Osteoblast (primary cell): ENCODE measurements at regions not wholly inside any gene's neighbourhood (a gene's known extent, or its start where the extent isn't known, plus 50 kb on each side); places are given as distances from the start of the nearest gene placed in this dataset.

ENCODE experiments used
- DNase-seq: peaks from one replicate; pipeline ENCODE4 v3.0.0; 2011; ENCODE audit warnings: low spot score, mixed read lengths; ENCODE audit not compliant: insufficient read length; ENCODE audit errors: missing footprints
- H2AFZ ChIP-seq: 2 replicates; pipeline ENCODE4 v1.6.0; 2011; ENCODE audit warnings: mild to moderate bottlenecking, low read length
- H3K27ac ChIP-seq: 2 replicates; pipeline ENCODE4 v1.5.1; 2011; ENCODE audit warnings: mild to moderate bottlenecking, low read depth, low read length, moderate library complexity
- H3K27me3 ChIP-seq: 2 replicates; pipeline ENCODE4 v1.6.0; 2012; ENCODE audit warnings: mild to moderate bottlenecking, control low read depth, inconsistent platforms, low read length, moderate library complexity; ENCODE audit not compliant: insufficient read depth
- H3K36me3 ChIP-seq: 2 replicates; pipeline ENCODE4 v1.5.1; 2011; ENCODE audit warnings: mild to moderate bottlenecking, low read length, control low read depth, moderate library complexity; ENCODE audit not compliant: insufficient read depth
- H3K4me1 ChIP-seq: 2 replicates; pipeline ENCODE4 v1.5.1; 2011; ENCODE audit warnings: mild to moderate bottlenecking, low read length, control low read depth, moderate library complexity; ENCODE audit not compliant: insufficient read depth
- H3K4me2 ChIP-seq: 2 replicates; pipeline ENCODE4 v1.6.0; 2011; ENCODE audit warnings: mild to moderate bottlenecking, low read length; ENCODE audit not compliant: insufficient read depth
- H3K4me3 ChIP-seq: fragments of 200-600 bp; sonication (generic); 3 replicates; pipeline ENCODE4 v1.5.1; 2012; ENCODE audit warnings: mild to moderate bottlenecking, low read length, inconsistent platforms; ENCODE audit not compliant: insufficient read depth
- H3K79me2 ChIP-seq: 2 replicates; pipeline ENCODE4 v1.6.0; 2012; ENCODE audit warnings: mild to moderate bottlenecking, low read length, control low read depth, inconsistent platforms; ENCODE audit not compliant: insufficient read depth
- H3K9me3 ChIP-seq: 2 replicates; pipeline ENCODE4 v1.5.1; 2011; ENCODE audit warnings: low read depth, low read length, control low read depth
- H4K20me1 ChIP-seq: 2 replicates; pipeline ENCODE4 v1.6.0; 2012; ENCODE audit warnings: mild to moderate bottlenecking, low read length, control low read depth; ENCODE audit not compliant: insufficient read depth
- TF ChIP-seq, protein P1 (sequence below): IDR thresholded peaks from 2 replicates; pipeline ENCODE4 v1.5.1; 2011; ENCODE audit warnings: mild to moderate bottlenecking, low read depth, low read length, moderate library complexity; ENCODE audit errors: extremely low read depth

GRCh38 chr1:226497991-226498639 is 50.4 kb upstream of the STUM start:
- Histone ChIP-seq H3K4me2 (no peak overlapping the region), H3K4me1 (no peaks in the 10 kb centered on the region), H3K9me3 (no peaks in the 10 kb centered on the region), H3K4me3 (no peak overlapping the region), H3K79me2 (no peaks in the 10 kb centered on the region), H3K27me3 (no peaks in the 10 kb centered on the region), H4K20me1 (no peaks in the 10 kb centered on the region), H3K36me3 (no peaks in the 10 kb centered on the region), H3K27ac (no peak overlapping the region), H2AFZ (no peak overlapping the region)
- DNase-seq: no peak
- TF ChIP-seq, protein P1, sequence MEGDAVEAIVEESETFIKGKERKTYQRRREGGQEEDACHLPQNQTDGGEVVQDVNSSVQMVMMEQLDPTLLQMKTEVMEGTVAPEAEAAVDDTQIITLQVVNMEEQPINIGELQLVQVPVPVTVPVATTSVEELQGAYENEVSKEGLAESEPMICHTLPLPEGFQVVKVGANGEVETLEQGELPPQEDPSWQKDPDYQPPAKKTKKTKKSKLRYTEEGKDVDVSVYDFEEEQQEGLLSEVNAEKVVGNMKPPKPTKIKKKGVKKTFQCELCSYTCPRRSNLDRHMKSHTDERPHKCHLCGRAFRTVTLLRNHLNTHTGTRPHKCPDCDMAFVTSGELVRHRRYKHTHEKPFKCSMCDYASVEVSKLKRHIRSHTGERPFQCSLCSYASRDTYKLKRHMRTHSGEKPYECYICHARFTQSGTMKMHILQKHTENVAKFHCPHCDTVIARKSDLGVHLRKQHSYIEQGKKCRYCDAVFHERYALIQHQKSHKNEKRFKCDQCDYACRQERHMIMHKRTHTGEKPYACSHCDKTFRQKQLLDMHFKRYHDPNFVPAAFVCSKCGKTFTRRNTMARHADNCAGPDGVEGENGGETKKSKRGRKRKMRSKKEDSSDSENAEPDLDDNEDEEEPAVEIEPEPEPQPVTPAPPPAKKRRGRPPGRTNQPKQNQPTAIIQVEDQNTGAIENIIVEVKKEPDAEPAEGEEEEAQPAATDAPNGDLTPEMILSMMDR: no peak

- Histone ChIP-seq H3K4me1 (no peaks in the 10 kb centered on the region), H2AFZ (no peak overlapping the region), H4K20me1 (no peaks in the 10 kb centered on the region), H3K4me2 (no peak overlapping the region), H3K36me3 (no peaks in the 10 kb centered on the region), H3K27ac (no peak overlapping the region), H3K4me3 (no peak overlapping the region), H3K9me3 (no peaks in the 10 kb centered on the region), H3K79me2 (no peaks in the 10 kb centered on the region), H3K27me3 (no peaks in the 10 kb centered on the region)
- TF ChIP-seq, protein P1: no peak
- DNase-seq: no peak
Observed at GRCh38 chr1:226498640-226499008, 49.9 kb upstream of the STUM start.
